HG03521 (cell line): ENCODE measurements at regions not wholly inside any gene's neighbourhood (a gene's known extent, or its start where the extent isn't known, plus 50 kb on each side); places are given as distances from the start of the nearest gene placed in this dataset.
"Not testable (repeated sequence)": the region's sequence is repeated elsewhere in the genome, so short reads cannot be mapped to it uniquely, and the experiment has no call there.

ENCODE experiments used
- ATAC-seq: cut with Tn5 transposase; IDR thresholded peaks from one replicate; pipeline ENCODE4 v1.9.1; 2021; ENCODE audit warnings: mild to moderate bottlenecking, moderate library complexity; ENCODE audit not compliant: unreplicated experiment

- ATAC-seq = no peak
Measured at GRCh38 chr15:87727073-87727472, 529.5 kb downstream of the NTRK3 start.

GRCh38 chr15:87724330-87724729 is 532.2 kb downstream of the NTRK3 start:
- no peak for ATAC-seq

GRCh38 chr15:87722941-87723691 is 533.4 kb downstream of the NTRK3 start:
- ATAC-seq = no peak

- ATAC-seq = no peak
Measured at GRCh38 chr15:87720235-87720634, 536.3 kb downstream of the NTRK3 start.

GRCh38 chr15:87716422-87716821 is 540.1 kb downstream of the NTRK3 start:
- ATAC-seq = no peak

- no peak for ATAC-seq
Measured at GRCh38 chr15:87715252-87715651, 541.3 kb downstream of the NTRK3 start.

- ATAC-seq = no peak
Measured at GRCh38 chr15:87713475-87713879, 543.1 kb downstream of the NTRK3 start.

GRCh38 chr15:87712211-87712610 is 544.3 kb downstream of the NTRK3 start:
- no peak for ATAC-seq

- ATAC-seq = no peak
Measured at GRCh38 chr15:87711026-87711425, 545.5 kb downstream of the NTRK3 start.

GRCh38 chr15:87710406-87710805 is 546.1 kb downstream of the NTRK3 start:
- ATAC-seq = no peak

- ATAC-seq = no peak
Measured at GRCh38 chr15:87707566-87708130, 548.9 kb downstream of the NTRK3 start.

GRCh38 chr15:87707071-87707470 is 549.5 kb downstream of the NTRK3 start:
- ATAC-seq = no peak

- no peak for ATAC-seq
Measured at GRCh38 chr15:87706001-87706400, 550.5 kb downstream of the NTRK3 start.

GRCh38 chr15:87704276-87704675 is 552.3 kb downstream of the NTRK3 start:
- no peak for ATAC-seq

- no peak for ATAC-seq
Measured at GRCh38 chr15:87703327-87704111, 553.0 kb downstream of the NTRK3 start.

GRCh38 chr15:87702270-87702669 is 554.3 kb downstream of the NTRK3 start:
- ATAC-seq = no peak

GRCh38 chr15:87698467-87698866 is 558.1 kb downstream of the NTRK3 start:
- ATAC-seq = not testable (repeated sequence)

GRCh38 chr15:87689716-87690115 is 566.8 kb downstream of the NTRK3 start:
- ATAC-seq = no peak

GRCh38 chr15:87687523-87687870 is 569.0 kb downstream of the NTRK3 start:
- ATAC-seq = no peak

- ATAC-seq = no peak
Measured at GRCh38 chr15:87686841-87687522, 569.6 kb downstream of the NTRK3 start.

- no peak for ATAC-seq
Measured at GRCh38 chr15:87686339-87686738, 570.2 kb downstream of the NTRK3 start.
